Ureter (tissue), 1 donor: ENCODE measurements at regions not wholly inside any gene's neighbourhood (a gene's known extent, or its start where the extent isn't known, plus 50 kb on each side); places are given as distances from the start of the nearest gene placed in this dataset.

ENCODE experiments used
- DNase-seq: peaks from one replicate; pipeline ENCODE4 v3.0.0-alpha.2; 2020; ENCODE audit warnings: low spot score
- donor health status: DM: yes; HTN: yes; CAD: no.

DNA sequence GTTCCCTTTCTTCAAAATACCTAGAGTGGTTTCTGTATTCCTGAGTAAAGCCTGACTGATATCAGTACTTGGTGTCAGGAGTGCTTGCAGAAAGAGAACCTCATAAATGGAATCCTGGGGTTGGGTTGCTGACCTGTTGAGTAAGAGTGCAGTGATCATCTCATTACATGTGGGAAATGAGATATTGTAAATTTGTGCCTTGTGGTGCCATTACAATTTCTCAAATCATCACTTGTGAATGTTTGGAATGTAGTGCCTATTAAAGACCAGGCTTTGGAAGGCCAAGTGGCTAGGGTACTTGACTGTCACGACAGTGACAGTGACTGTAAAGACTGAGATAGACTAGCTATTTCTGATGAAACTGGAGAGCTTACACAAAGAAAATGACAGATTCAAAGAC, 176.7 kb upstream of the CTTNBP2NL start:
- DNase-seq = no peak

DNA sequence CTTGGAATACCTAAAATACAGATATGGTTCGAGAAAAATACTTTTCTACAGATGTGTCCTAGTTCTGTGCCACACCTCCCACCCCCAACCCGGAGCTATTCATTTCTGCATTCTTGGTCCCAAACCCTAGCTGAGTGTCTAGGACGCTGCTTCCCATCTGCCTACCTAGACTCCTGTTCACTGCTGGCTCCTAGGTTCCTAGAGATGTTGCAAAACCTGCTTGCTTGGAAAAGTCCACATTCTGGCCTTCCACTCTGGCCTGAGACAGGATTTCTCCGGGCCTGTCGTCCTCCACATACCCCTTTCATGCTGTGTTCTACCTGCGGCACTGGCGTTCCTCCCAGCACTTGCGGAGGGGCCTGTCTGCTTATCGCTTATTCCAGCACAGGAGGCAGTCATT, 165.8 kb upstream of the CTTNBP2NL start:
- no peak for DNase-seq

DNA sequence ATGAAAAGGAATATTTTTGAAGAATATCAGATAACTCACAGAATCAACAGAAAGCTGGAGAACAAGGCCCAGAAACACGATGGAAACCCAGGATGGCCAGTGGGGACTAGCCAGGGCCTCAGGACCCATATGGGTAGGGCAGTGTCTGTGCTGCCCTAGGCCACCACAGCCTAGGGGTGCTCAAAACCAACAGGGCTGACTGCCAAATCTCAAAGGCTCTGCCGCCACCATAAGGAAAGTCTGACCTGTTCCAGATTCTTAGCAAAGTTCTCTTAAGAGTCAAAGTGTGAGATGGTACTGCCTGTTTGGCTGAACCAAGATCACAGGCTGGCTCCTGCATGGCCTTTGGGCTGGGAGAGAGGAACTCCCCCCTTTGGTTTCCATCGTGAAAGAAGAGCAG, 164.7 kb upstream of the CTTNBP2NL start:
- no peak for DNase-seq

DNA sequence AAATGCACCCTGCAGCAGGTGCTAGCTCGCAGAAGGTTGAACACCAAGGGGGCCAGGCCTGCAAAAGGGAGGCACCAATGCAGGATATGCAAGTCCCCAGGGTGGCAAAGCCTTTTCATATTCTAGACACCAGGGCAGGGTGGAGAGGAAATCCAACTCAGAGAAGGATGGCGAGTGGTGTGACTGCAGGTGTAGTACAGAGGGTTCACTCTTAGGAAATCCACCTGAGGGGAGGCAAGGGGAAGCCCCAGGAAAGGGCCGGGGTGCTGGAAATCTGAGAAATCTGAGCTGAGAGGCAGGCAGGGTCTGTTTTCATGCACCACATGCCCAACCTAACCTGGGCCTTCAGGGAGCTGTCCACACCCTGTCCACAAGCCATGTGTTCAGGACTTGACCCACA, 163.2 kb upstream of the CTTNBP2NL start:
- DNase-seq = no peak

DNA sequence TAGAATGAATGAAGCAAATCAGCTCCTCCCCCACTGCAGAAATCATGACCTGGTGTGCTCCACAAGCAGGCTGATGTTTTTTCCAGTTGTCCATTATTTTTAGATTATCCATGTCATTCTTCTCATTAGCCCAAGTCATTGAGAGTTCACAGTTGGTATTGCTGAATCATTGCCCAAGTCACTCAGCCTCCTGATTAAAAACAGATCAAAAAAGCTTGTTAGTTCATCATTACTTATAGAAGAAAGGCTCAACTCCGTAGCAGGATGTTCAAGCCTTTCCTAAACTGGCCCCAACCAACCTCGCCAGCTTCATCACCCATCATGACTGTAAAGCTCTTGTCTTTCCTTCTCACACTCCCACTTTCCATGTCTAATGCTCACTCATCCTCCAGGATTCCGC, 161.3 kb upstream of the CTTNBP2NL start:
- no peak for DNase-seq

DNA sequence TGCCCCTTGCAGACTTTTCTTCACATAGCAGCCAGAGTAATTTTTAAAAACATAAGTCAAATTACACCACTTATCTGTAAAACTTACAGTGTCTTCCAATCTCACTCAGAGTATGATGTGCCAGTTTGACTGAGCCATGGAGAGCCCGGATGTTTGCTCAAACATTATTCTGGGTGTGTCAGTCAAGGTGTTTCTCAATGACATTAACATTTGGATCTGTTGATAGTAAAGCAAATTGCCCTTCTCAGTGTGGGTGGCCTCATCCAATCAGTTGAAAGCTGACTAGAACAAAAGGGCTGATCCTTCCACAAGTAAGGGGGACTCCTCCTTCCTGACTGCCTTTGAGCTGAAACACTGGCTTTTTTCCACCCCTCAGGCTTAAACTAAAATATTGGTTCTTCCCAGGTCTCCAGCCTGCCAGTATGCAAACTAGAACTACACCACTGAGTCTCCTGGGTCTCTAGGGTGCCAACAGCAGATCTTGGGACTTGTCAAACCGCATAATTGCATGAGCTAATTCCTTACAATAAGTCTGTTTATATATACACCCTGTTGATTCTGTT, 157.9 kb upstream of the CTTNBP2NL start:
- no peak for DNase-seq

DNA sequence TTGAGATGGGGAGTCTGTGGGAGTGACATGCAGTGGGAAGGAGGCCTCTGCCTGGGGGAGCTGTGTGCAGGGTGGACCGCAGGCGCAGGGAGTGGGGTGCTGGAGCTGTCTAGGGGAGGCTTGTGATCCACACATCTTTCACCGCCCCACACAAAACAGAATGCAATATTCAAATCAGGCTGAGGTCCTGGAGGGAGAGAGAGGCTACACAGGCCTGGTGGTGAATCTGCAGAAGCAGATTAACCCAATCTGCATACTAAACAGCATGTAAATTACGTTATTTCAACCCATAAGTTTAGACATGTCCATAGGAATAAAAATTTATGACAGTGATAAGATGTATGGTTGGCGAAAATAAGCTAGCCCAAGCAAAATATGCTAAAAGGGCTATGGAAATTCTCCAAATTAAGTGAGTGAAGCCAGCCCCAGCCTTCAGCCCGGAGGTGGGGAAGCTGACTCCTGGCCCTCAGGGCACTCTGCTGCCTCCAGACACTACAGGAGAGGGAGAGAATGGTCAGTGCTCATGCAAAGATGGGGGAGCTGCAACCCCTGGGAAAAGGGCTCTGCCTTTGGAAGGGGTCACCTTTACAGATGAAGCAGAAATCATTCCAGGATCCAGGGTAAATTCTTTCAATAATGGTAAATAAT, 156.2 kb upstream of the CTTNBP2NL start:
- DNase-seq = no peak

DNA sequence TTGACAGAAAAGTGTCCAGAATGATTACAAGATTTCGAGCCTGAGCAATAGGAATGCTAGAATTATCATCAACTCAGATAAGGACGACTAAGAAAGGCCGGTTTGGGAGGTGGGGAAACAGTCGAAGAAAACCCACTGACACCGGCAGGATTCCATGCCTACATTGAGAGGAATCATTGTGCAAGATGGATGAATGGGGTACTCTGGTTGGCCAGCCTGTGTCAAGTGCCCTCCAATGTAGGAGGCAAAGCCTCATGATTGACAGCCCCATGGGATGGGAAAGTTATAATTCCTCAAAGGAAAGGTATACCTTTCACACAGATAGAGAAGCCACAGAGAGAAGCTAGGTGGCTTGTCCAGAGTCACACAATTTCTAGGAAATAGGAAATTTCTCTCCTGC, 153.5 kb upstream of the CTTNBP2NL start:
- DNase-seq = no peak

DNA sequence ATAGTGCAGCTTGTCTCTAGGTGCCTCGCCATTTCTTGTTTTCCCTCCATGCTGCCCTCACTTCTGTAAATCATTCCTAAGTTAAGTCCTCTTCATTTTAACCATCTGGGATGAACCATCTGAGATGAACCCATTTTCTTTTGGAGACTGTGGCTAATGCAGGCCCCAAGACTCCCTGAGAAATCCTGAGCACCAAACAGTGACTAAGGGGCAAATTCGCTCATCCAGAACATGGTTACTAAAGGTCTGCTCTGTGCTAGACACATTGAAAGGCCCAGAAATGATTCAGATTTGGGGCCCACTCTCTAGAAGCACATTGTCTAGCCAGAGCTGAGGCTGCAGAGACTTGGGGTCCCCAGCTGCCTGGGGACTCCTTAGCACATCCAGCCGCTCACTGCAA, 151.9 kb upstream of the CTTNBP2NL start:
- no peak for DNase-seq

DNA sequence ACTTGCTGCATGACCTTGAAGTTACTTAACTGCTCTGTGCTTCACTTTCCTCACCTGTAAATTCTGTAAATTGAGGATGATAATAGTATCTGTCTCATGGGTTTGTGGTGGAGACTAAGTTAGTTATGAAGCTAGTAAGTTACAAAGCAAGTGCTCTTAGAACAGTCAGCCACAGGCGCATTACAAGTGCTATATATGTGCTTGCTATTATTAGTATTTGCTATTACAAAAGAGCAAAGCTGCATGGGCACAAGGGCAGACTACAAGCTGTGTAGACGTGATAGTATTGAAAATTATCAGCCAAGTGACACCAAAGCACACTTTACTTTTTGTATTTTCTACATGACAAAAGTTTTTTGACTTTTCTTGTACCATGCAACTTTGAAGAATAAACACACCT, 150.9 kb upstream of the CTTNBP2NL start:
- no peak for DNase-seq

DNA sequence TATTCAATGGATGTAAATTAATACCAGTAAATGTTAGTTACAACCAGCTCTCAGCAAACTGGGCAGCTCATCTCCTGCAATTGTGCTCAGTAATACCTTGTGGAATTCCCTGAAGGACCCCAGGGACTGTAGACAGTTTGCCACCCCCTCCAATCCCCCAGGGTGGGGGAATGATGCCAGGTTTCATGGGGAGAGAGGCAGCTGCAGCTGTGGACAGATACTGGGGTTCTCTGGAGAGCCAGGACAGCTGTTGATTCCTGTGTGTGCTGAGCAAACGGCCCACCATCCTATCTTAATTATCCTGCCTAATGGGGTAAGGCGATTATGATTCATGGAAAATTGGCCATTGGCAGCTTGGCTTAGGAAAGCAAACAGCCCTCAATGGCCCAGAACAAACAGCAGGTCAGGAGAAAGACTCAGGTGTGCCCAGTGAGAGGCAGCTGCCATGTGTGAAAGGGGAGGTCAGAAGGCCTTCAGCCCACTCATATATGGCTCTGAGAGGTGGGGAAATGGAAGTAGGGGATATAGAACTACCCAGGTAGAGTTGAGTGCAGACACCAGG, 148.9 kb upstream of the CTTNBP2NL start:
- DNase-seq = no peak

DNA sequence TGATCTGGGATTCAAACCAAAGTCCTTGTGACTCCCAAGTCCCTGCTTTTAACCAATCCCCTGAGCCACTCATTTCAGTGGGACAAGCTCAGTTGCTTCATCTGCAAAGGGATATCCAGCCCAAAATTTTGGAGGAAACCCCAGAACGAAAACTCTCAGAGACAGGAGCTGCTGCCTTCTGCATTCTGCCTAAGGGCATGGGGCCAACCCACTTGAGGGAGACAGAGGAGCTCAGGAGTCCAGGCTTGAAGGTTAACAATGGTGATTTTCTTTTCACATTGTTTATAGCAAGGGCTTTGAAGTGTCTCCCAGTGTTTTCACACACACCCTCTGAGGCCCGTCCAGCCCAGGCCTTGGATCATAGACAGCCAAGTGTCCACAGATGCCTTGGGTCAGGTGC, 148.1 kb upstream of the CTTNBP2NL start:
- no peak for DNase-seq

DNA sequence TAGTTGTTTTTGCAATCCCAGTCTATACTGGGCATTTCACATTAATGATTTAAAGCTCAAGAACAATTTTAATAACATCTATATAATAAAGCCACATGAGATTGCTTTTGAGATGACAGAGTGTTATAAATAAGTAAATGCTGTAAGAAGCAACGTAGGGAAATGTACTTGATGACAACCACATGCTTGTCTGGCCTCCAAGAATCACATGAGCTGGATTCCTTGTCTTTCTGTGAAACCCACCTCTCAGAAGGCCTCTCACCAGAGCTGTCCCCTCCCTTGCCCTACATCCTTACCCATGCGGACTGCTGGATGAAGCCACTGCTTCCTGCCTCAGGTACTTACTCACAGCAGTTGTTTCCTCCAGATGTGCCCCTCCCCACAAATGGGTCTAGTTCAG, 145.1 kb upstream of the CTTNBP2NL start:
- no peak for DNase-seq

DNA sequence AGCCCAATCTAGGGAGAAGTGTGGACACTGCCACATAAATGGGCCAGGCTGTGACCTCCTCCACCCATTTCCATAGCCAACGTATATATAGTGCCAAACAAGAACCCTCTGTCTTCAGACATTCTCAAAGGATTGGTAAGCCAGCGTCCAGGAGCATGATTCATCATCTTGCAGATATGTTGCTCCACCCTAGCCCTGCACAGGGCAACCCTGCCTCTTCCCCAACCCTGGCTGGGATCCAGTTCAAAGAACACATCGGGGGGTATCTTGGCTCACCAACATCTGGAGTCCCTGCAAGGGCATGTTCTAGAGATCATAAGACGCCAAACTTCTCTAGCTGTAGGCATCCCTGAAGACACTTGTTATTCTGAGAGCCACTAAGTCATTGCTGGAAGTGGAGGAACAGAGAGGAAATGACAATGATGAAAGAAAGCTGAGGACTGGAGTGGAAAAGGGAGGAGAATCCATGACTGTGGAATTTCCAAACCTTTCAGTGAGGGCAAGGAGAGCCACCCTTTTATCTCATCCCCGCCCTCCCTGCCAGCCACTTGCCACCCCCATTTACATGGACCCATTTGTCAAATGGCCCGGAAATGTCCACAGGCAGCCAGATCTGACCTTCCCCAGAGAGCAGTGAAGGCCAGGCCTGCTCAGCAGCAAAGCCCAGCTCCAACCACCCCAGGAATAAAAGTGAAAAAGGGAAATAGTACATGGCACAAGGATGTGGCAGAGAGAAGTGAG, 144.1 kb upstream of the CTTNBP2NL start:
- DNase-seq = no peak

DNA sequence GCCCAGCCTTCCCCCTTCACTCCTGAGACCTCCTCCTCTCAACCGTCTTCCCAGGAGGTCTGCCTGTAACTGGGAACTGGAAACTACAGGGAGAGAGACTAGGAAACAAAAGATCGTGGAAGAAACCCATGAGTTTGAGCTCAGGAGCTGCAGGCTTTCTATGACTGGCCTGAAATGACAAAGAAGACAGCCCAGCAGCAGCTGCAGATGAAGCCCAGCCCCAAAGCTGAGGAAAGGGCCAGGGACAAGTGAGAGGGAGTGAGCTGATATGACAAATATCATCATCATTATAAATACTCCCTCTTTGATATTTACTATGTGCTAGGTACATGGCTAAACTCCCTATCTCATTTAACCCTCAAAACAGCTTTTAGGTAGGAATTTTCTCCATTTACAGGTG, 142.6 kb upstream of the CTTNBP2NL start:
- DNase-seq = no peak

DNA sequence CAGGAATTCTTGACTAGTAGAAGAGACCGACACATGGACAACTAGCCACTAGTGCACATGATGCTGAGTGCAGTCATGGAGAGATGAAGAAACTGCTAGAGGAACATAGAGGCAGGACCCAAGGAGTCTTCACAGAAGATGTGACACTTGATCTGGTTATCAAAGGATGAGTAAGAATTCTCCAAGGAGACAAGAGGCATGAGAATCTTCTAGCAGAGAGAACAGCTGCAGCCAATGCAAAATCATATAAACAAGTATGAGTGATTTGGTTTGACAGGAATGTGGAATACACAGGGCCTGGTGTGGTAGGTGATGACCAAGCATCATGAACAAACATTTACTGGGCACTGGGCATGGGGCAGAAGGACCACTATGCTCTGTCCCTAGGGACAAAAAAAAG, 140.9 kb upstream of the CTTNBP2NL start:
- no peak for DNase-seq

DNA sequence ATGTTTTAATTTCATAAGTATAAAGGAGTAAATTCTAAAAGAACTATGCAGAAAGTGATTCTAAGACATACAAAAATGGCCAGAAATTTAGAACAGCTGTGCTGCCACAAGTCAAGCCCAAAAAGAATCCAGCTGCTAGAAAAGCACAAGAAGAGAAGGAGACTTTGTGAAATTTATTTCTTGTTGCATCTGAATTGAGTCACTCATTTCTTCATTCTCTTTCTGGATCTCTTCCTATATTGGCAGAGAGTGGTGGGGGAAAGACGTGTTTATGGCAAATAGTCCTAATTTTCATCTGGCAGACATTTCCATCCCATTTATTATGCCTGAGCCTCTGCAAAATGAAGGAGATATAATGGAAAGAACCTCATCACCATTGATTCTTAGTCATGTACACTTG, 139.6 kb upstream of the CTTNBP2NL start:
- DNase-seq = no peak

DNA sequence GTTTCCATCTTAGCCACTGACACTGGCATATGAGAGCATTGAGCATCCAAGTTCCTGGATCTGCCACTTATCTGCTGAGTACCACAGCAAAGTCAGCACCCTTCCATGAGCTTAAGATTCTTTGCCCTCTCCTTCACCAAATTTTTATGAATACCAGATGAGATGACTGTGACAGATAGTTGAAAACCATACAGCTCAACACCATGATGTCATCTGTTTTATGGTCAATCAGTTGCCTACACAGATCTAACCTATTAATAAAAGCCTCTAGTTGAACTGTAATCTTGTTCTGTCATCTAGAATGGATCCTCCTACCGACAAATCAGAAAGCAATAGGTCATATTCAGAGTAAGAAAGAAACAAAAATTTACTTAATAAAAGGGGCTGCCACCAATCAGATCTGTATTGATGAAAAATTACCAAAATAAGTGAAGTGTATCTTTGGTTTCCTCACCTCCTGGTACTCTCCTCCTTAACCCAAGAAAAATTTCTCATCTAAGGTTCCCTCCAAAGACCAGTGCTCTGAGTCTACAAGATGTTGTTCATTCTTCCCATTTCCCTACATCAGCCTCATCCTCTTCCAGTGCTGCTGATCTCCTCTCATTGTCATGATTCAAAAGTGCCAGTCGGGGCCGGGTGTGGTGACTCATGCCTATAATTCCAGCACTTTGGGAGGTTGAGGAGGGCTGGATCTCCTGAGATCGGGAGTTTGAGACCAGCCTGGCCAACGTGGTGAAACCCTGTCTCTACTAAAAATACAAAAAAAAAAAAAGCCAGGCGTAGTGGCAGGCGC, 138.8 kb upstream of the CTTNBP2NL start:
- DNase-seq = no peak

DNA sequence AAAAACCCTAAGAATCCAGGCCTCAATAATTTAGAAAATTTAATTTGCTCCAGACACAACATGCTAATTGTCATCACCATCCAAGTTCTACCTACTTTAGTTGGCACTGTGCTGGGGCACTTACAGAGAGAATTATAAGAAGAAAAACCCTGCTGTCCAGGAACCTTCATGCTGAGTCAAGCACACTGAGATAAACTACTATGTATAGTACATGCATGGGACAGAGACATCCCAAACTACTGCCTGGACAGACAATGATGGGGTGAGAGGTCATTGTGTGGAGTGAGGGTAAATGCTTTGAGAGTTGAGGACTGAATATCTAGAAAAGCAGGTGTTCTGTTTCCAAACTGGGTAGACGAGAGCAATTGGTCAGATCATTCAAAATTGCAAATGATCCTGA, 135.3 kb upstream of the CTTNBP2NL start:
- DNase-seq = no peak

DNA sequence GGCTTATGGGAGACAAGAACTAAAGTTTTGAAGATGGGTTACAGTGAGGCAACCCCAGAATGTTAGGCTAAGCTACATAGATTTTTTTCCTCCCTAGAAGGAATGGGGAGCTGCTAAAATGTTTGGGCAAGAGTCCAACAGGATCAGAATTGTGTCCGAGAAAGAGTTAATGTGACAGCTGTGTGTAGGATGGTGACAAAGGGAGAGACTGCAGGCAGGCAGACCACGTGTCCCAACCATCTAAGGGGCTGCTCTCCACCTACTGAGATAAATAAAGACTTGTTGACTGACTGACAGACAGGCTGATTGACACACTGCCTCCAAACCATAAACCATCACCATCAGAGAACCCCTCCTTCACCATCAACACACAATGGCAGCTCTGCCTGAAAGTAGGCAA, 133.7 kb upstream of the CTTNBP2NL start:
- no peak for DNase-seq

DNA sequence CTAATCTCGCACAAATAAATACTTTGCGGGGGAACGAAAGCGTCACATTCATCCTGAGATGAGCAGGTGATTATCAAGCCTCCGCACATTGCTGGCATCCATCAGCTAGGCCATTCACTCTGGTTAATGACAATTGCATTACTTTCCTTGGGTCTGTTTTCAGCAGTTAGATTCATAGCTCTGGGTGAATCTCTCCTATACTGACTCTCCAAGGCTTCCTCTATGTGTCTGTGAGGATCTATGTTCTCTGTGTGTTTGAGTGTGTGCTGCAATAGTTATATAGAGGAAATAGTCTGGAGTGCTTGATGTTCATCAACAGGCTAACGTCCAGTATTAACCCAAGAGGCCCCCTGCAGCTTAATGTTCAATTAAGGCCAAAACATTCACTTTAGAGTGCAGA, 133.0 kb upstream of the CTTNBP2NL start:
- no peak for DNase-seq

DNA sequence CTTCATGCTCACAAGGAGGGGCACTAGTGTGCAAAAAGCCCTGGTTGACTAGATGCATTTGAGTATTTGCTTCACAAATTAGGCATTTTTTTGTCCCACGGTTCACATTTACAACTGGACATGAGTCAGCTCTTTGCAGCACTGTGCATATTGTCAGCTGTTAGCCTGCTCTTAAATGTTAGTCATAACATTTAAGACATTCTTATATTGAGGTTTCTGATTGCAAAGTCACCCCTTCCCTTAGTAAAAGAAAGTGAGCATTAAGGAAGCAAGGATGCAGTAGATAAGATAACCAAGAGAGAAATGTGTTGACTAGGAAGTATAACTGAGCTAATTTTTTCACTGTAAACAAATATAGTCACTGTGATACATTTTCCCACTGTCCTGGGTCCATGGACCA, 132.6 kb upstream of the CTTNBP2NL start:
- DNase-seq = no peak
